IPS-NIHi7 (cell line): ENCODE measurements at regions not wholly inside any gene's neighbourhood (a gene's known extent, or its start where the extent isn't known, plus 50 kb on each side); places are given as distances from the start of the nearest gene placed in this dataset.
A peak's percentile ranks its signal among the peaks of the same experiment; 100 is the strongest.

ENCODE experiments used
- DNase-seq: peaks from one replicate; pipeline ENCODE4 v3.0.0; 2012; ENCODE audit warnings: mixed read lengths; ENCODE audit errors: extremely low spot score

GRCh38 chr3:146838221-146838620 is 233.1 kb upstream of the PLSCR5 start:
- no peak for DNase-seq

- DNase-seq = no peak
Observed at GRCh38 chr3:146834917-146835316, 229.8 kb upstream of the PLSCR5 start.

GRCh38 chr3:146832857-146833458 is 227.8 kb upstream of the PLSCR5 start:
- no peak for DNase-seq

- no peak for DNase-seq
Observed at GRCh38 chr3:146831659-146832058, 226.5 kb upstream of the PLSCR5 start.

- DNase-seq = no peak
Observed at GRCh38 chr3:146830231-146830630, 225.1 kb upstream of the PLSCR5 start.

GRCh38 chr3:146827836-146828235 is 222.7 kb upstream of the PLSCR5 start:
- DNase-seq = no peak

- DNase-seq = no peak
Observed at GRCh38 chr3:146823622-146824021, 218.5 kb upstream of the PLSCR5 start.

- no peak for DNase-seq
Observed at GRCh38 chr3:146818866-146819265, 213.7 kb upstream of the PLSCR5 start.

GRCh38 chr3:146818301-146818700 is 213.2 kb upstream of the PLSCR5 start:
- DNase-seq = no peak

GRCh38 chr3:146817704-146818103 is 212.6 kb upstream of the PLSCR5 start:
- no peak for DNase-seq

- no peak for DNase-seq
Observed at GRCh38 chr3:146814601-146815315, 209.6 kb upstream of the PLSCR5 start.

- no peak for DNase-seq
Observed at GRCh38 chr3:146813496-146813895, 208.3 kb upstream of the PLSCR5 start.

GRCh38 chr3:146803745-146804144 is 198.6 kb upstream of the PLSCR5 start:
- peak; percentile 20 for DNase-seq

- DNase-seq = no peak
Observed at GRCh38 chr3:146801492-146801891, 196.3 kb upstream of the PLSCR5 start.

GRCh38 chr3:146800484-146800883 is 195.3 kb upstream of the PLSCR5 start:
- DNase-seq = no peak

GRCh38 chr3:146796078-146796477 is 190.9 kb upstream of the PLSCR5 start:
- DNase-seq = no peak

GRCh38 chr3:146783446-146783845 is 178.3 kb upstream of the PLSCR5 start:
- DNase-seq = no peak

- no peak for DNase-seq
Observed at GRCh38 chr3:146781606-146782005, 176.5 kb upstream of the PLSCR5 start.

GRCh38 chr3:146781059-146781458 is 175.9 kb upstream of the PLSCR5 start:
- peak; percentile 37 for DNase-seq

- DNase-seq = no peak
Observed at GRCh38 chr3:146780251-146780650, 175.1 kb upstream of the PLSCR5 start.

GRCh38 chr3:146777941-146778340 is 172.8 kb upstream of the PLSCR5 start:
- peak; percentile 11 for DNase-seq

GRCh38 chr3:146772211-146772743 is 167.1 kb upstream of the PLSCR5 start:
- DNase-seq = no peak

- no peak for DNase-seq
Observed at GRCh38 chr3:146770881-146771280, 165.7 kb upstream of the PLSCR5 start.
